ENCODE measurements at regions not wholly inside any gene's neighbourhood (a gene's known extent, or its start where the extent isn't known, plus 50 kb on each side); places are given as distances from the start of the nearest gene placed in this dataset.

- H2AFZ ChIP-seq (ENCODE audit: low read length) = no peak overlapping the region
- no peak overlapping the region for H3K27ac ChIP-seq (ENCODE audit: low read depth, low read length, poor library complexity, severe bottlenecking)
- no peaks in the 10 kb centered on the region for H3K36me3 ChIP-seq (ENCODE audit: insufficient read depth, low read length)
- H3K9me2 ChIP-seq (ENCODE audit: insufficient read depth, low read length) = no peaks in the 10 kb centered on the region
- no peak overlapping the region for H3K4me3 ChIP-seq (ENCODE audit: low read depth, low read length, poor library complexity, severe bottlenecking)
- H3K4me1 ChIP-seq (ENCODE audit: insufficient read depth, low read length, poor library complexity, severe bottlenecking) = no peaks in the 10 kb centered on the region
- intact Hi-C loops (cut with micrococcal nuclease; ENCODE audit: unreplicated experiment) = no loop called here
- no peak for DNase-seq (ENCODE audit: low spot score)
- H3K9me3 ChIP-seq (ENCODE audit: low read length) = no peaks in the 10 kb centered on the region
- no peaks in the 10 kb centered on the region for H3K79me2 ChIP-seq (ENCODE audit: insufficient read depth, low read depth, low read length)
- no TSS peak for BruUV-seq (replicated peaks)
- no peaks in the 10 kb centered on the region for H4K20me1 ChIP-seq (ENCODE audit: insufficient read depth, low read length)
- POLR2A ChIA-PET = no interaction called here
- H3K4me2 ChIP-seq (ENCODE audit: low read length) = no peak overlapping the region
- TF ChIP-seq CTCF (conservative IDR thresholded peaks at IDR 0.05; ENCODE audit: low read length) (no peak), EZH2phosphoT487 (IDR thresholded peaks at IDR 0.05; ENCODE audit: borderline replicate concordance, low read depth, low read length) (no peak)
- CTCF ChIA-PET (ENCODE audit: unreplicated experiment) = no interaction called here
Measured at GRCh38 chr3:113105966-113106660, 105.2 kb upstream of the BOC start.

- intact Hi-C loops (cut with micrococcal nuclease; ENCODE audit: unreplicated experiment) = no loop called here
- Histone ChIP-seq H3K4me3 (ENCODE audit: low read depth, low read length, poor library complexity, severe bottlenecking) (no peak overlapping the region), H3K4me2 (ENCODE audit: low read length) (no peak overlapping the region), H3K79me2 (ENCODE audit: insufficient read depth, low read depth, low read length) (no peaks in the 10 kb centered on the region), H4K20me1 (ENCODE audit: insufficient read depth, low read length) (no peaks in the 10 kb centered on the region), H3K9me3 (ENCODE audit: low read length) (no peaks in the 10 kb centered on the region), H3K9me2 (ENCODE audit: insufficient read depth, low read length) (no peaks in the 10 kb centered on the region), H3K27ac (ENCODE audit: low read depth, low read length, poor library complexity, severe bottlenecking) (no peak overlapping the region), H2AFZ (ENCODE audit: low read length) (no peak overlapping the region), H3K36me3 (ENCODE audit: insufficient read depth, low read length) (no peaks in the 10 kb centered on the region), H3K4me1 (ENCODE audit: insufficient read depth, low read length, poor library complexity, severe bottlenecking) (no peaks in the 10 kb centered on the region)
- DNase-seq (ENCODE audit: low spot score) = no peak
- no TSS peak for BruUV-seq (replicated peaks)
- POLR2A ChIA-PET = no interaction called here
- CTCF ChIA-PET (ENCODE audit: unreplicated experiment) = no interaction called here
- TF ChIP-seq CTCF (conservative IDR thresholded peaks at IDR 0.05; ENCODE audit: low read length) (no peak), EZH2phosphoT487 (IDR thresholded peaks at IDR 0.05; ENCODE audit: borderline replicate concordance, low read depth, low read length) (no peak)
Measured at GRCh38 chr3:113110267-113110666, 101.1 kb upstream of the BOC start.

- Histone ChIP-seq H3K79me2 (ENCODE audit: insufficient read depth, low read depth, low read length) (no peaks in the 10 kb centered on the region), H3K4me2 (ENCODE audit: low read length) (no peak overlapping the region), H3K9me2 (ENCODE audit: insufficient read depth, low read length) (no peaks in the 10 kb centered on the region), H3K9me3 (ENCODE audit: low read length) (no peaks in the 10 kb centered on the region), H3K36me3 (ENCODE audit: insufficient read depth, low read length) (no peaks in the 10 kb centered on the region), H3K4me3 (ENCODE audit: low read depth, low read length, poor library complexity, severe bottlenecking) (no peak overlapping the region), H3K4me1 (ENCODE audit: insufficient read depth, low read length, poor library complexity, severe bottlenecking) (no peaks in the 10 kb centered on the region), H3K27ac (ENCODE audit: low read depth, low read length, poor library complexity, severe bottlenecking) (no peak overlapping the region), H4K20me1 (ENCODE audit: insufficient read depth, low read length) (no peaks in the 10 kb centered on the region), H2AFZ (ENCODE audit: low read length) (no peak overlapping the region)
- DNase-seq (ENCODE audit: low spot score) = no peak
- intact Hi-C loops (cut with micrococcal nuclease; ENCODE audit: unreplicated experiment) = no loop called here
- no peak for TF ChIP-seq CTCF (conservative IDR thresholded peaks at IDR 0.05; ENCODE audit: low read length)
- no peak for TF ChIP-seq EZH2phosphoT487 (IDR thresholded peaks at IDR 0.05; ENCODE audit: borderline replicate concordance, low read depth, low read length)
- ChIA-PET POLR2A (interaction anchor here (0.6 kb wide), 1 partner anchor 185 kb away, joined by 3 read pairs; no protein-coding TSS in a partner anchor), CTCF (ENCODE audit: unreplicated experiment) (no interaction called here)
- BruUV-seq (replicated peaks) = no TSS peak
Measured at GRCh38 chr3:113111011-113111707, 100.2 kb upstream of the BOC start.
